OCI-LY7 (cell line): ENCODE measurements at regions not wholly inside any gene's neighbourhood (a gene's known extent, or its start where the extent isn't known, plus 50 kb on each side); places are given as distances from the start of the nearest gene placed in this dataset.
"Not testable (repeated sequence)": the region's sequence is repeated elsewhere in the genome, so short reads cannot be mapped to it uniquely, and the experiment has no call there.

Experiments used
- BruUV-seq: library from RNA; stranded (reverse); fragments of 400-500 nt; replicated peaks from 2 replicates; lab custom pipeline; 2021; lab: Mats Ljungman, UMichigan
- CTCF ChIA-PET: fragments of 300-600 bp; sonication (Branson Sonifier 250); formaldehyde crosslinking; loops from one replicate; lab custom pipeline; 2022; ENCODE audit warnings: antibody characterized with exemption; ENCODE audit not compliant: unreplicated experiment; lab: Charles Lee
- POLR2A ChIA-PET: fragments of 300-600 bp; sonication (Branson Sonifier 250); formaldehyde crosslinking; loops from one replicate; lab custom pipeline; 2022; ENCODE audit warnings: antibody characterized with exemption; lab: Charles Lee
- DNase-seq: peaks from one replicate; pipeline ENCODE4 v3.0.0-alpha.2; 2015; ENCODE audit warnings: low spot score
- H2AFZ ChIP-seq: fragments of 200-600 bp; sonication (generic), shearing (Covaris generic); 2 replicates; pipeline ENCODE4 v1.6.1; 2014; ENCODE audit warnings: mild to moderate bottlenecking, antibody characterized with exemption, low read length, moderate library complexity
- H3K27ac ChIP-seq: fragments of 200-600 bp; sonication (generic); 2 replicates; pipeline ENCODE4 v1.5.1; 2014; ENCODE audit warnings: mixed run types, low read depth, mild to moderate bottlenecking, moderate library complexity, low read length, inconsistent platforms; ENCODE audit not compliant: poor library complexity, severe bottlenecking
- H3K36me3 ChIP-seq: fragments of 200-600 bp; sonication (generic); 2 replicates; pipeline ENCODE4 v1.6.1; 2014; ENCODE audit warnings: mild to moderate bottlenecking, antibody characterized with exemption, low read length, moderate library complexity, mixed read lengths; ENCODE audit not compliant: insufficient read depth
- H3K4me1 ChIP-seq: fragments of 200-600 bp; sonication (generic); 2 replicates; pipeline ENCODE4 v1.5.1; 2014; ENCODE audit warnings: mild to moderate bottlenecking, low read length; ENCODE audit not compliant: insufficient read depth, poor library complexity, severe bottlenecking
- H3K4me2 ChIP-seq: fragments of 200-600 bp; sonication (generic); 2 replicates; pipeline ENCODE4 v1.6.1; 2014; ENCODE audit warnings: mild to moderate bottlenecking, low read length
- H3K4me3 ChIP-seq: fragments of 200-600 bp; sonication (generic); 2 replicates; pipeline ENCODE4 v1.5.1; 2014; ENCODE audit warnings: mild to moderate bottlenecking, low read depth, low read length; ENCODE audit not compliant: poor library complexity, severe bottlenecking
- H3K79me2 ChIP-seq: fragments of 200-600 bp; sonication (generic); 2 replicates; pipeline ENCODE4 v1.6.1; 2016; ENCODE audit warnings: low read depth, mild to moderate bottlenecking, low read length, moderate library complexity, mixed read lengths; ENCODE audit not compliant: insufficient read depth
- H3K9me2 ChIP-seq: fragments of 200-600 bp; sonication (generic); 2 replicates; pipeline ENCODE4 v1.6.1; 2016; ENCODE audit warnings: mild to moderate bottlenecking, low read length, mixed read lengths; ENCODE audit not compliant: insufficient read depth
- H3K9me3 ChIP-seq: fragments of 200-600 bp; sonication (generic); 2 replicates; pipeline ENCODE4 v1.6.1; 2014; ENCODE audit warnings: mild to moderate bottlenecking, mixed run types, low read length, mixed read lengths
- H4K20me1 ChIP-seq: fragments of 200-600 bp; sonication (generic); 2 replicates; pipeline ENCODE4 v1.6.1; 2014; ENCODE audit warnings: mild to moderate bottlenecking, antibody characterized with exemption, low read length, moderate library complexity, mixed read lengths; ENCODE audit not compliant: insufficient read depth
- CTCF ChIP-seq: fragments of 200-600 bp; sonication (generic); conservative IDR thresholded peaks from 2 replicates; pipeline ENCODE4 v1.5.1; 2014; ENCODE audit warnings: mild to moderate bottlenecking, antibody characterized with exemption, low read length, moderate library complexity, mixed read lengths
- EZH2phosphoT487 ChIP-seq: fragments of 200-600 bp; sonication (generic); IDR thresholded peaks from 2 replicates; pipeline ENCODE4 v1.6.1; 2018; ENCODE audit warnings: low read depth, borderline replicate concordance, mild to moderate bottlenecking, mixed run types, antibody characterized with exemption, low read length, moderate library complexity, mixed read lengths
- intact Hi-C: fragments of 100-400 bp; cut with micrococcal nuclease; formaldehyde crosslinking; loops from one replicate; pipeline ENCODE4 v1.10.0; 2022; ENCODE audit not compliant: unreplicated experiment

DNA sequence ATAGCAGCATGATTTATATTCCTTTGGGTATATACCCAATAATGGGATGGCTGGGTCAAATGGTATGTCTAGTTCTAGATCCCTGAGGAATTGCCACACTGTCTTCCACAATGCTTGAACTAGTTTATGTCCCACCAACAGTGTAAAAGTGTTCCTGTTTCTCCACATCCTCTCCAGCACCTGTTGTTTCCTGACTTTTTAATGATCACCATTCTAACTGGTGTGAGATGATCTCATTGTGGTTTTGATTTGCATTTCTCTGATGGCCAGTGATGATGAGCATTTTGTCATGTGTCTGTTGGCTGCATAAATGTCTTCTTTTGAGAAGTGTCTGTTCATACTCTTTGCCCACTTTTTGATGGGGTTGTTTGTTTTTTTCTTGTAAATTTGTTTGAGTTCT lies 54.0 kb upstream of the GPR89A start:
- intact Hi-C loops: not testable (repeated sequence)

GRCh38 chr1:145545055-145545454 lies 62.7 kb upstream of the GPR89A start:
- H3K79me2 ChIP-seq: no peaks in the 10 kb centered on the region
- intact Hi-C loops: no loop called here
- no peak overlapping the region for H3K27ac ChIP-seq
- no peak for DNase-seq
- H3K36me3 ChIP-seq: no peaks in the 10 kb centered on the region
- no TSS peak for BruUV-seq
- POLR2A ChIA-PET: no interaction called here
- no peaks in the 10 kb centered on the region for H3K9me2 ChIP-seq
- no peaks in the 10 kb centered on the region for H3K9me3 ChIP-seq
- no peaks in the 10 kb centered on the region for H4K20me1 ChIP-seq
- CTCF ChIA-PET: no interaction called here
- no peak overlapping the region for H3K4me3 ChIP-seq
- H3K4me2 ChIP-seq: no peak overlapping the region
- TF ChIP-seq CTCF (no peak), EZH2phosphoT487 (no peak)
- H2AFZ ChIP-seq: no peak overlapping the region
- no peaks in the 10 kb centered on the region for H3K4me1 ChIP-seq

More for the DNA sequence above, 54.0 kb upstream of the GPR89A start:
- H3K4me1 ChIP-seq, H3K27ac ChIP-seq, POLR2A ChIA-PET, DNase-seq, H2AFZ ChIP-seq, H4K20me1 ChIP-seq, BruUV-seq, H3K79me2 ChIP-seq, H3K4me2 ChIP-seq, H3K9me3 ChIP-seq, H3K36me3 ChIP-seq, H3K9me2 ChIP-seq, CTCF ChIA-PET, H3K4me3 ChIP-seq: not testable (repeated sequence)

GRCh38 chr1:145541685-145542084 lies 66.1 kb upstream of the GPR89A start:
- POLR2A ChIA-PET, H3K79me2 ChIP-seq: not testable (repeated sequence)

GRCh38 chr1:145541246-145541645 lies 66.5 kb upstream of the GPR89A start:
- H4K20me1 ChIP-seq, H2AFZ ChIP-seq, H3K79me2 ChIP-seq, DNase-seq, POLR2A ChIA-PET, H3K4me3 ChIP-seq, H3K9me2 ChIP-seq, CTCF ChIA-PET, BruUV-seq, intact Hi-C loops, H3K9me3 ChIP-seq, H3K4me1 ChIP-seq, H3K4me2 ChIP-seq, H3K36me3 ChIP-seq, H3K27ac ChIP-seq: not testable (repeated sequence)

More at GRCh38 chr1:145541685-145542084, 66.1 kb upstream of the GPR89A start:
- H3K4me3 ChIP-seq, CTCF ChIA-PET, BruUV-seq, H2AFZ ChIP-seq, H3K36me3 ChIP-seq, H3K9me2 ChIP-seq, H3K9me3 ChIP-seq, H4K20me1 ChIP-seq, H3K4me2 ChIP-seq, H3K4me1 ChIP-seq, DNase-seq, H3K27ac ChIP-seq, intact Hi-C loops: not testable (repeated sequence)

GRCh38 chr1:145538118-145538882 lies 69.5 kb upstream of the GPR89A start:
- H3K27ac ChIP-seq, H4K20me1 ChIP-seq, intact Hi-C loops, H3K4me3 ChIP-seq, H2AFZ ChIP-seq, CTCF ChIA-PET, H3K9me3 ChIP-seq, H3K79me2 ChIP-seq, DNase-seq, BruUV-seq, H3K9me2 ChIP-seq, H3K4me1 ChIP-seq, POLR2A ChIA-PET, H3K4me2 ChIP-seq, H3K36me3 ChIP-seq: not testable (repeated sequence)

- H3K4me2 ChIP-seq, CTCF ChIA-PET, POLR2A ChIA-PET, intact Hi-C loops, H3K9me2 ChIP-seq, H3K4me3 ChIP-seq, H2AFZ ChIP-seq, H4K20me1 ChIP-seq, H3K4me1 ChIP-seq, H3K9me3 ChIP-seq, DNase-seq, H3K79me2 ChIP-seq, BruUV-seq, H3K27ac ChIP-seq, H3K36me3 ChIP-seq: not testable (repeated sequence)
Measured at GRCh38 chr1:145537003-145537402, 70.8 kb upstream of the GPR89A start.
